NCI-H774 (cell line): ENCODE measurements at regions not wholly inside any gene's neighbourhood (a gene's known extent, or its start where the extent isn't known, plus 50 kb on each side); places are given as distances from the start of the nearest gene placed in this dataset.

ENCODE experiments used
- DNase-seq: peaks from one replicate; lab custom pipeline; 2025; lab: John Stamatoyannopoulos, UW

DNA sequence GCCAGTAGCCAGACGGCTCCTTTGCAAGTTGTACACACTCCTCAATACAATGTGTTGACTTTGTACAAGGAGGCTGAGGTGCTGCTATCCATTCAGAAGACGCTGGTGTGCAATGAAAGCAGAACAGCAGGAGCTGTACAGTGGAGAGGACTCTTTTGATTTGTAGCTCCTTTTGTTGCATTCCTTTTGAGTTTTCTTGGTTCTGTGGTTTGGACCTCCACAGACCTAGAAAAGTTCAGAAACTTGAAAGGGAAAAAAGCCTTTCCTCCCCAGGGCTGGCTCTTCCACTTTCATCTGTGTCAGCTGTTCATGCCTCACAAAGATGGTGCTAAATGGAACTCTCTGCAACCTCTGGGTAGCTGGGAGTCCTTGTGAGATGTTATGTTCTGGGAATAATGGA is 117.4 kb downstream of the MAT2B start:
- no peak for DNase-seq

DNA sequence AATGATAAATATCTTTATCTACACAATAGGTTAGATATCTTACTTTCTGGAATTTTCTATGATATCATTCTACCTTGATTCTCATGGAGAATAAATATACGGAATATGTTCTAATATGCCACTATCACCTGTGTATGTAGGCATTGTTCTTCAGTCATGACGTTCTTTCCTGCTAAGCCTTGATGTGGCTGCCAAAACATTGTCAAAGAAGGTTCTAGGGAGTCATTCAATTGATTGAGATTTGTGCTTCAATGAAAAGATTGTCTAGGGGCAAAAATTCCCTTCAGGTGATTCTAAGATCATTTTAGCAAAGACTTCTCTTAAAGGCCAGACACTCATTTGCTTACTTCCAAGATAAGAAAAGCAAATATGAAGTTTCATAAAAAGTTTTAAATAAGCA is 118.1 kb downstream of the MAT2B start:
- DNase-seq, result no peak

DNA sequence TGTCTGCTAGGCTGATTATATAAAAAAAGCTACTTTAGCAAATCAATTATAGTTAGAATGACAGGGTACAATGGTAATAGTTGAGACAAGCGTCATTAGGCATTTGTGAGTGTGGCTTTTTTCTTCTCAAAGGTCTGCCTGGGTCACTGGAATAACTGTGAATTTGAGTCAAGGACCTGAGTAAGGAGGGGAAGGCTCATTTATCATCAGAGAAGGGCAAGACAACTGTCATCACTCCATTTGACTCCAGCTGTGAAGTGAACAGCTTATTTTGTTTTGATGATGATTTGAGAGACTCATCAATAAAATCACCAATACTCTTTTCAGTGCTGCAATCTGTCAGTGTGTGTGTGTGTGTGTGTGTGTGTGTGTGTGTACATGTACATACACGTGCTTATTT is 118.6 kb downstream of the MAT2B start:
- DNase-seq, result no peak

DNA sequence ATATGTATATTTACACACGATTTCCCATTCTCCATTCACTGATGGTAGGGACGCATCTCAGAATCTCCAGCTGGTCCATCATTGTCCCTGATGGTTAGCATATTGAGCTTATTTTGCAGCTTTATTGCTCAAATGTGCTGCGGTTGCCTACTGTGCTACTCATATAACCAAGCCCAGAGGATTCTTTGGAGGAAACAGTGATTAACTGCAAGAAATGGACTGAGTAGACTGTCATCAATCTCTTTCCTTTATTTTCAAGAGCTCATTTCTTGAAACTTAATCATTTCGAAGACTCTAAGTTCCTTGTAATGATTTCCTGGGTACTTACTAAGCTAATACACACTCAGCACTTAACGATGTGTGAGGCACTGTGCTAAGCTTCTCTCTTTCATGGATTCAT is 119.0 kb downstream of the MAT2B start:
- DNase-seq, result no peak

DNA sequence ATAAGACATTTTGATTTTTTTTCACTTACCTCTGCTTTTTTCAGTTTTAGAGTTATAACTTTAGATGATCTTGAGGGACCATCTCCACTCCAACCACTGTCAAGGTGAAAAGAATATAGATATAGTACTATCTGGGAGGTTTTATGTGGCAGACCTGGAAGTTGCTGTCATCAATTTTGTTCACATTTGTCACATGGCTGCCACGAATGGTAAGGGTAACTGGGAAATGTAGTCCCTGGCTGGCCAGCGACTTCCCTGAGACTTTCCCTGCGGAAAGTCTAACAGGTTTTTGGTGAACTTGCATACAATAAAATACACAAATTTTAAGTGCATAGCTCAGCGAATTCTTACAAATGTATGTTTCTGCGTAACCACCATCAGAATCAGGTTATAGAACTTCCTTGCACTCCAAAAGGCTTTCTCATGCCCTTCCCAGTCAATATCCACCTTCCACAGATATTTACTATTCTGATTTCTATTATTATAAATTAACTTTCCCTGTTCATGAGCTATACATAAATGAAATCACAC is 121.5 kb downstream of the MAT2B start:
- no peak for DNase-seq

DNA sequence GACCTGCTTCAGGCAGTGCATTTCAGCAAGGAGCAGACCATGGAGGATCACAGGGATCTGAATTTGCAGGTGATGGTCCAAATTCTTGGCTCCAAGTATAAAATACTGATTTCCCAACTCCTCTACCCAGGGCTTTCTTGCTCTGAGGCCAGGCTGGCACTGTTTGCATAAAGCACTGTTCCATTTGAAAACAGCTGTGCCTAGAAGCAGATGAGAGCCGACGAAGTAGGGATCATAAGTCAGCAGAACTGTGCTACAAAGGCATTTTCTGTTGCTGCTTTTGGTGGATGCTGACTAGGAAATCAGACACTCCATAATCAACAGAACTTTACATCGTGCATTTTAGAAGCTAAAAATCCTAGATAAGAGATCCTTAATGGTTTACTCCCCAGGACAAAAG is 126.4 kb downstream of the MAT2B start:
- DNase-seq, result no peak

DNA sequence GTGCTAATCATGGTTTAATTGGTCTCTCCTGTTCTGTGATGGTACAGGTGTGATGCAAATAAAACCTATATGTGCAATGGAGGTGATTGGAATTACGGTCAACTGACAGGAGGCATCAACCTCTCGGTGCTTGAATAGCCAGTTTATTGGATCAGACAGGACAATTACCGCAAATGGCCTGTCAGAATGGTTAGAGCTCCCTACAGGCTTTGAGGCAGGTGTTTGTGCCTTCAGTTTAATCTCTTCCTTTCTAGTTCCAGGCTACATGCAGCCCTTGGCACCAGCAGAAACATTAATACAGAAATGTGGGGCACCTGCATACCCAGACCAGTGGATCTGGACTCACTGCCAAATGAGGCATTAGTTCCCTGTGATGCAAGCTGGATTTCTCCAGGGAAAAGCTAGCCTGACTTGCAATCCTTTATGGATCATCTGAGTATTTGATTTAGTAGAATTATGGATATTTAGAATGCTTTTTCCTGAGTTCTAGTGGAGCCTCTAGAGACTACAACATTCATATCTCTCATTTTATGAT is 128.6 kb downstream of the MAT2B start:
- no peak for DNase-seq

DNA sequence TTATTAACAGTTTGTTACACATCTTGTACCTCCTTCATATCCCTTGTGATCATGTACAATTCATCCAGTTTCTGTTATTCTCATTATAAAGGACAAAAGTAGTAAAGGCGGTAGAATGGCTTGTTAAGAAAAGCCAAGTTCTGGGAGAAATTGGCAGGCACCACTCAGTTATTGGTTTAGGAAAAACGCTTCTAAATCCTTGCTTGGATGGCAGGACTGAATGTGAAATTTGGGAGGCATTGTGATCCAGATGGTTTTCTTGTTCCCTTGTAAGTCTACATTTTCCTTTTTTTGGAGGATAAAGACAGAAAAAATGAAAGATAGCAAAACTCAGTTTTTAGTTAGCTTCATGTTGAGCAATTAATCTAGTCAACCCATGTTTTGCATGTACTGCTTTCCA is 130.2 kb downstream of the MAT2B start:
- DNase-seq, result no peak

DNA sequence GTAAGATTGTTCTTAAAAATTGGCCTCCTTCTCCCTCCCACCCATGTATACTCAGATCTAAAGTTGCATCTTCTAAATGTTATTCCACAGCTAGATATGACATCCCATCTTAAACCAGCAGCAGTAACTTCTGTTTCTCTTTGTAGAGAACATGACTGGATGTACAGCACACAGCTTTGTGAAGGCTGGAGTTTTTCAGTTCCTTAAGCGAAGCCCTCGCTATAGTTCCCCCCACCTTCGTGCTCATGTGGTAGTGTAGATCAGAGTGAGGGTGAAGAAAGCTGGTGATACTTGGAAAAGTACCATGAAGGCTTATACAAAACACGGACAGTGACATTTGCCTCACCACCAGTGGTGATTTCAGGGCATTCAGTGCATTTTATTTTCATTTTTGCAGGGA is 137.5 kb downstream of the MAT2B start:
- DNase-seq, result no peak

DNA sequence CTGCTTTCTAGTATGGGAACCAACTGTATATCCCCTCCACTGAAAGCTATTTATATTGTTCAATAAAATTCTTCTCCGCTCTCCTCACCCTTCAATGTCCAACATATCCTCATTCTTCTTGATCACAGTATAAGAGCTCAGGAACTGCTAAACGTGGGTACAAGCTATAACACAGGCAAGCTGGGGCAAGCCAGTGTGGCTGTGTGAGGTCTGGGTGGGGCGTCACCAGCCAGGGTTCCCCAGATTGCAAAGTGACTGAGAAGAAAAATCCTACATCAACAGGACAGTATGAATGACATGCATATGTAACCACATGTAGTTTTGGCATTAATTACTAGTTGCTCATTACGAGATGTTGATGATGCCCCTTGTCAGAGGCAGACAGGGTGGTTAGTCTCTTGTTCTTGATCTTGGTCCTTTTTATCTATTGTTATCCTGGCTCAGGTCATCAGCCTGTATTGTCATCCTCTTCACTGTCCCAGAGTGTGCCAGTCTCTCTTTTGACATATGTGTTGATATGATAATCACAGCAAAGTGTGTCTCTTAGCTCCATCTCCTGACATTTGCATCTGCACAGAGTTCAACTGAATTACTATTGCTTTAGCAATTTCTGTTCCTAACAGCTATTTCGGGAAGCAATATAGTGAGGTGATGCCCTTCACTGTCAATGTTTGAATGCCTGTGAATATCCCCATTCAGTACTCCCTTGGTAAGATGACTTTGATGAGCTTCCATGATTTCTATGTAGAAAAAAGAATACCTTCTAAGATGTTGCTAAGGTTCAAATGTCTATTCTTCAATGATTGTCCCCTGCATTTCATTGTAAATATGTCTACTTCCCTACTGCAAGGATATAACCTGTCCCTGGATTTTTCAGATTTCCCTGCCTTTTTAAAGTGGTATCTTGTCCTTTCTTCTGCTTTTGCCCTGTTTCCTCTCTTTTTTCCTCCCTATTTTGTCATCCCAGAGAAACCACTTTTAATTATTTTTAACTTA is 140.3 kb downstream of the MAT2B start:
- no peak for DNase-seq

DNA sequence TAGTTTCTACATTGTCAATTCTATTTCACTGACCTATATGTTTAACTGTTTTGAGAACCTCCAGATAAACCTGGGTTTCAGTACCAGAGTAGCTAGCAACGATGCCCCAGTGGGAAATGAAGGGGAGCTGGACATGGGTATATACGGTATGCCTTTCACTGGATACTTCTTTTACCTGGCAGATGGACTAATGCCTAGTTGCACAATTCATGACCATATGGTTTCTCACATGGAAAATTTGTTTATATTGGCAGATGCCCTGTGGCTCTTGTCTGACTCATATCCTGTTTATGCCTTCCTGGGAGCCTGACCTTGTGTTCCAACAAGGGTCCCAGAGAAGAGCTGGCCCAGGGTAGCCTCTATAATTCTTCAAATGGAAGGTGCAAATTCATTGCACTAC is 144.1 kb downstream of the MAT2B start:
- DNase-seq, result no peak

DNA sequence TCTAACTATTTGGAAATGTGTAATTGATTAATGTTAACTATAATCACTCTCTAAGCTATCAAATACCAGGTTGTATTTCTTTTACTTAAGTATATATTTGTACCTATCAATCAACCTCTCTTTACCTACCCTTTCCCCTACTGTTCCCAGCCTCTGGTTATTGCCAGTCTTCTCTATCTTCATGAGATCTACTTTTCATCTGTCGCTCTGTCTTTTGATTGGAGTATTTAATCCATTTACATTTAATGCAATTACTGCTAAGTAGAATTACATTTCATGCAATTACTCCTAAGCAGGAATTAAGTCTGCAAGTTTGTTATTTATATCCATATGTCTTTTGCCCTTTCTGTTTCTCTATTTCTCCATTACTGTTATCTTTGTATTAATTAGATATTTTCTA is 148.1 kb downstream of the MAT2B start:
- DNase-seq, result no peak

DNA sequence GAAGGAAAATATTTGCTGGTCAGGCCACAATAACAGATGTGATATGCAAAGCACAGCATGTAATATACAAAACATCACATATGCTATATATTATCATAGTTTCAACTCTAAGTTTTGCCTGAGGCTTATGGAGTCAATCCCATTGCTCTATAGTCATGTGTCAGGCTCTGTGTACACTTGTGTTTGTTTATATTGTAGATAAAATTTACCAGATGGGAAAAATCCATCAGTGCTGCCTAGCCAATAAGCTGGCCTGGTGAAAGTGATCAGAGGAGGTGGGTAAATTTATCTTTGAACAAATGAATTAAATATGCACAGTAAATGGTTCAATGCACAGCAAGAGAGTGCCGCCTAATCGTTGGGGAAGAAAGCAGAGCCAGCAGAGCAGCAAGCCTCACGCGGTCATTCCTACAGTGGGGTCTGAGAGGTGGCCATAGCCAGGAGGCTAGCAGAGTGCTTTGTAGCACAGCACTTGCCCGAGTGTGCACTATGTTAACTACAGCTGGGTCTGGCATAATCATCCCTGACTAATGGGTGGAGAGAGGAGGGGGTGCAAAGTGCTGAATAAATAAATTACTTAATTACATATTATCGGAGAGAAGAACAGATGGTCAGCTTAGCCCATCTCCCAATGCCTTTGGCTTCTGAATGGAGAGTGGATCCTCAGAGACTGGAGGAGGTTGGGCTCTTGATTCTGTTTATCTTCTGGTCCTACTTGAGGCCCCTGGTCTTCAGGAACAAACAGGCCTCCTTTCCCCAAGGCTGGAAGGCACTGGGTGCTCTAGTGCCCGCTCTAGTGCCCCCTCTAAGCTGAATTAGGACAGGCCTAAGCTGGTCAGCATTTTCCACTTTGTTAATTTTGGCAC is 153.5 kb downstream of the MAT2B start:
- DNase-seq, result no peak

DNA sequence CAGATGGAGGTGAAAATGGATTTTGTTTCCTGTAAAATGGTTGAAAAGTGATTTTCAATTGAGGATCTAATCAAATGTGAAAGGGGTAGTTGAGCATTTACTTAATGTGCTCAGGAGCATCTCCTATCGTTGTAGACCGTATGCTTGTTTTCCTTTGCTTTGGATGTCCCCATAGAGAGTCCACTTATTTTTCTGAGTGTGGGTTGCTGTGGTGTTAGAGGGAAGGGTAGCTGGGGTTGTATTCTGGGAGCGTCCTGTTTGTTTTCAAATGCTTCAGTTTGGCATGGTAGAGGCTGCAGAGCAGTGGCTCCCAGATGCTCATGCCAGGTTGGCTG is 154.1 kb downstream of the MAT2B start:
- DNase-seq, result no peak

DNA sequence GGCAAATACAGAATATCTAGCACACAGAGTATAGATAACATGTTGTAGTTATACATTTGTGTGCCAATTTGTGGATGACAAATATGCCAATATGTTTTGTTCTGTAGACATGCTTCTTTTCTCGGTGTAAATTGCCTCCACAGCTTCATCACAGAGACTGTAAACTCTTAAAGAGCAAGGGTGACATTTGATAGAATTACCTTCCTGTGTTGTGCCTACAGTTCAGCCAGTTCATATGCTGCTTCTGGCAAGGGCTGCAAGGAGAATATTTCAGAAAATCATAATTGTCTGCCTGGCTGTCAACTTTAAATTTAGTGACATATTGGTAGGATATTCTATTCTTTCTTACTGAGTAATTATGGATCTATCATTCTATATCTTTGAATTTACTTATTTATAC is 155.1 kb downstream of the MAT2B start:
- DNase-seq, result no peak

DNA sequence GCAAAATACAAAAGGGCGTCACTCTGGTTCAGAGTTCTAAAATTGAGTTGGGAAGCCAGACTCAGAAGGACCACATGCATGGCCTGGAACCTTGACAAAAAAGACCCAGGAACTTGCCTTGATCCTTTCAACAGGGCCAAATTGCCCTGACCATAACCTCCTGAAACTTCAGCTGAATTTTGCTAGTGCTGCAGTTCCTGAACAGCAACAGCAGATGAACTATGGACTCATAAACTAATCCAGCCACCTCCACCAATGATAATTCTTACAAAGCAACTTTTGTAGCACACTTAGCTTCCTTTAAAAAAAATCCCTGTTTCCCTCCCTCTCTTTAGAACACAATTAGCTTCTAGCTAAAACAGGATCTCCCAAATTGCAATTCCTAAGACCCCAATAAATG is 155.9 kb downstream of the MAT2B start:
- DNase-seq, result no peak

DNA sequence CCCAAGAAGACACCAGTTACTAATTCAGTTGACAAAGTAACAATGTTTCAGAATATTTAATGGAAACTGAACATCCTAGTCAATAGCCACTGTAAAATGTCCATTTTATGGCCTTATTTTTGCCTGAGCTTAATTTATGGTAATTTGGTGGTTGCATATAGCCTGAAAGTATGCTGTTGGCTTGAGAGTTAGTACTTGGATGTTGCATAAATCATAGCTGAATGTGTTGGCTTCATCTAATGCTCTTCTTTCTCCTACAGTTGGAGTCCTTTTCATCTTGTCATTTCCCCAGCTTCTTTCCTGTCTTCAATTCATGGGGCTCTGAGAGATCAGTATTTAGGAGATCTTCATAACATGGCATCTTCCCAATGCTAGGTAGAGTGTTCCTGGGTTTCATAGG is 164.6 kb downstream of the MAT2B start:
- no peak for DNase-seq

DNA sequence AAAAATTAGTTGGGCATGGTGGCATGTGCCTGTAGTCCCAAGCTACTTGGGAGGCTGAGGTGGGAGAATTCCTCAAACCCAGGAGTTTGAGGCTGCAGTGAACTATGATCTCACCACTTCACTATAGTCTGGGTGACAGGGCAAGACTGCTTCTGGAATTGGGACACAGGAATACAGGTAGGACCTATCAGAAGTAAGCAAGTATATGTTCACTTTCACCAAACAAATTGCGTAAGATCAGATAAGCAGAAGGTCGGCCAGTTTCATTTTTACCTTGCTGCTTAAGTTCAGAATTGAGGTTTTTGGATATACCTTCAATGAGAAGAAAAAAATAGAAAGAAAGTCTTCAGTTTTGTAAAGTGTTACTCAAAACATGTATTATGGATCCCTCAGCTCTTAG is 171.7 kb downstream of the MAT2B start:
- no peak for DNase-seq

DNA sequence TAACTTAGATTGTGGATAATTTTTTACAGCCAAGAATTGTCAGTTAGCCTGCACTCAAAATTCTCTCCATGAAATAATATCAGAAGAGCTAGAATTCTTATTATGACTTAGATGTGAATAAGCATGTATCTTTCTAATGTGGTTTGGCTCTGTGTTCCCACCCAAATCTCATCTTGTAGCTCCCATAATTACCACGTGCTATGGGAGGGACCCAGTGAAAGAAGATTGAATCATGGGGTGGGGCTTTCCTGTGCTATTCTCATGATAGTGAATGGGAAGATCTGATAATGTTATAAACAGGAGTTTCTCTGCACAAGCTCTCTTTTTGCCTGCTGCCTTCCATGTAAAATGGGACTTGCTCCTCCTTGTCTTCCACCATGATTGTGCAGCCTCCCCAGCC is 176.8 kb downstream of the MAT2B start:
- no peak for DNase-seq

DNA sequence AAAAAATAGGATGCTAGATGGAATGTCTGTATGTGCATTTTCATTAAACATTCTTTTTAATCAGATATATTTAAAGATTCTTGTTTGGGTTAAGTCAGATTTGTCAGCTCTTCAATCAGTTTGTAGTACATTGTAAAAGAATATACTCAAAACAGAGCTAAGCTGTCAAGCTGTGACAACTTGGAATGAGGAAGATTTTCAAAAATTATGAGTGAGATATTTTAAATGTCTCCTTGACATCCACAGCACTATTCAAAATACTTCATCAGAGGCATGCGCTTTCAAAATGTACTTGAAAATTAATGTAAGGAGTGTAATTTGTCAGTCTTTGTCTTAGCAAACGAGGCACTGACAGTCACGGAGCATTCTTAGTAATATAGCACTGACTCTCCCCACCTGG is 182.0 kb downstream of the MAT2B start:
- no peak for DNase-seq

DNA sequence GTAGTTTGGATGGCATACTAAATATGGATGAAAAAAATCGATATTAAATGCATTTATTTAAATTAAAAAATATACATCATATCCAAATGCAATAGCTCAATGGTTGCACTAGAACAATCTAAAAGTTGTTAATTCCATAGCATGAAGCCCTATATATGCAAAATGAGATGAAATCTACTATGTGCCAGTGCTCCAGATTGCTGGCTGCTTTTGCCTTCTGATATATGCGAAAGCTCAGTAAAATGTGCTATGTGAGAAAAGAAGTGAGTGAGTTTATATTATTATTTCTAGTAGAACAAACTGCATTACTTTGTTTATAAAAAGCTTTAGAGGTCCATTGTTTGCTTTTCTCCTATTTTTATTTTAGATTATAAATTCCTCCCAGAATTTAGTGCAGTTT is 186.7 kb downstream of the MAT2B start:
- no peak for DNase-seq

DNA sequence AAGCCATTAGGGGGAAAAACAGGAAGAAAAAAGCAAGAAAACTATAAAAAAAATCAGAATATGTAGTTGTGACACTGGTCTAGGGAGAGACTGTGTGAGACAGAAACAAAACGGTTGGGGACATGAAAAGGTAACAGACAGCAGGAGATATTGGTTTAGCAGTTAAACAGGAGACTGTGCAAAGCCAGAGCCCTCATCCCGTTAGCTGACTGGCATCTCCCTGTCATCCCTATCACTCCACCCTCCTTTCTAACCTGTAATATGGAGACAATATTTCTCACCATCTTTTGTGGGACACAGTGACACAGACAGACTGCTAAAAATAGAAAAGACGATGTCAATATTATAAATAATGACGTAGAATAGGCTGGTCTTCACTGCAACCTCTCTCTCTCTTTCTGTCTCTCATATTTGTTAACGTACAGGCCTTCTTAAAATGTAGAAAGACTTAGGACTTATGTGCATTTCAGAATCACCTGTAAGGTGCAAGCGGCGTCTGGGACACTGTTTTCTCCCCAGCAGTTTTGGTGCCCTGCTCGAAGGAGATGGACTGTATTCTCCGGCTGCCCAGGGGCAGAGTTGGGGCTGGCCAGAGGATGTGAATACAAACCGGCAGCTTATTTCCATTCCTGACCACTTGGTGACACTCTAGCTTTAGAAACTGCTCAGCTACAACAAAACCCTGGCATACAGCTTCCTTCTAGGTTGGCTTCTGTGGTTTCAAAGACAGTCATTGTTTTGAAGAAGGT is 190.6 kb downstream of the MAT2B start:
- peak; percentile 60 for DNase-seq
